B cell (primary cell): ENCODE measurements at regions not wholly inside any gene's neighbourhood (a gene's known extent, or its start where the extent isn't known, plus 50 kb on each side); places are given as distances from the start of the nearest gene placed in this dataset.

Experiments
- EZH2 ChIP-seq: IDR thresholded peaks from 2 replicates; pipeline ENCODE4 v1.6.1; 2012; ENCODE audit warnings: borderline replicate concordance, low read depth, mild to moderate bottlenecking, moderate library complexity, low read length; ENCODE audit not compliant: insufficient read depth, poor library complexity, severe bottlenecking
- TF ChIP-seq, protein P1 (sequence below): fragments of 200-600 bp; IDR thresholded peaks from one replicate; pipeline ENCODE4 v1.8.0; 2022; ENCODE audit warnings: antibody characterized with exemption, mild to moderate bottlenecking

GRCh38 chr3:187531831-187532230 lies 138.4 kb downstream of the SST start:
- TF ChIP-seq, protein P1, sequence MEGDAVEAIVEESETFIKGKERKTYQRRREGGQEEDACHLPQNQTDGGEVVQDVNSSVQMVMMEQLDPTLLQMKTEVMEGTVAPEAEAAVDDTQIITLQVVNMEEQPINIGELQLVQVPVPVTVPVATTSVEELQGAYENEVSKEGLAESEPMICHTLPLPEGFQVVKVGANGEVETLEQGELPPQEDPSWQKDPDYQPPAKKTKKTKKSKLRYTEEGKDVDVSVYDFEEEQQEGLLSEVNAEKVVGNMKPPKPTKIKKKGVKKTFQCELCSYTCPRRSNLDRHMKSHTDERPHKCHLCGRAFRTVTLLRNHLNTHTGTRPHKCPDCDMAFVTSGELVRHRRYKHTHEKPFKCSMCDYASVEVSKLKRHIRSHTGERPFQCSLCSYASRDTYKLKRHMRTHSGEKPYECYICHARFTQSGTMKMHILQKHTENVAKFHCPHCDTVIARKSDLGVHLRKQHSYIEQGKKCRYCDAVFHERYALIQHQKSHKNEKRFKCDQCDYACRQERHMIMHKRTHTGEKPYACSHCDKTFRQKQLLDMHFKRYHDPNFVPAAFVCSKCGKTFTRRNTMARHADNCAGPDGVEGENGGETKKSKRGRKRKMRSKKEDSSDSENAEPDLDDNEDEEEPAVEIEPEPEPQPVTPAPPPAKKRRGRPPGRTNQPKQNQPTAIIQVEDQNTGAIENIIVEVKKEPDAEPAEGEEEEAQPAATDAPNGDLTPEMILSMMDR: no peak
- TF ChIP-seq EZH2: no peak
